ENCODE measurements at regions not wholly inside any gene's neighbourhood (a gene's known extent, or its start where the extent isn't known, plus 50 kb on each side); places are given as distances from the start of the nearest gene placed in this dataset.

- DNase-seq (ENCODE audit: low read depth in 2 of 2): no peak
Measured at GRCh38 chr10:44680764-44681163, 230.4 kb upstream of the TMEM72 start.

- no peak for DNase-seq (ENCODE audit: low read depth in 2 of 2)
Measured at GRCh38 chr10:44682507-44682906, 228.6 kb upstream of the TMEM72 start.

DNA sequence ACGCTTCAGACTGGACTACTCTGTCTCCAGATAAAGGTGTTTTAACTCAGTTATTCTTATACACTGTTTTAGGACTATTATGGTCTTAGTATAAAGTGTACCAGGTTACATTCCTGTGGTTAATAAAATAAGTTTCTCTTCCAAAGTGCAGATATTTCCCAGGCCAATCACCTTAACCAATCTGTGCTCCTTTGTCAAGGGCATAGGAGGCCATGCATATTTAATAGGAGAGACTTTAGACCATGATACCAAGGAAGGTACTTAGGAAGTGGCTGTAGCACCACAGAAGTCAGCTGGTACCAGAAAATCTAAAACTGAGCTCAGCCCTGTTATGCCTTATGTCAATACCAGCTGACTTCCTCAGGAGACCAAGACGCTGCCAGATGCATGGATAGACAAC is 226.5 kb upstream of the TMEM72 start:
- no peak for DNase-seq (ENCODE audit: low read depth in 2 of 2)

- no peak for DNase-seq (ENCODE audit: low read depth in 2 of 2)
Measured at GRCh38 chr10:44685220-44685619, 225.9 kb upstream of the TMEM72 start.

DNA sequence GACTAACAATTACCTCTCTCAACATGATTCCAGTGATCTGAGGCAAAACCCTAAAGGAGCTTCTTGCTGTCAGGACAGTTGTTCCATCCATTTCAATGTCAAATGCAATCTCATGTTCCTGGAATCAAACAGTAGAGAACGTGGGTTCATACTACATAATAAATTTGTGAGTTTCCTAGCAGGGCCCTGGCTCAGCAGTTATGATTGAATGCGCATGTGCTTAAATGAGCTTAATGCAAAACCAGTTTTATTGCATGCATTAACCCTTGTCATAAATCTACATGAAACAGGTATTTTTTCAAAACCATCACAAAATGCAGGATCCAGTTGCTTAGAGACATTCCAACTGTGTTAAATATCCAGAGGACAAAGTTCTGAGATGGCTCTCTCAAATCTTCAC is 225.4 kb upstream of the TMEM72 start:
- no peak for DNase-seq (ENCODE audit: low read depth in 2 of 2)

DNA sequence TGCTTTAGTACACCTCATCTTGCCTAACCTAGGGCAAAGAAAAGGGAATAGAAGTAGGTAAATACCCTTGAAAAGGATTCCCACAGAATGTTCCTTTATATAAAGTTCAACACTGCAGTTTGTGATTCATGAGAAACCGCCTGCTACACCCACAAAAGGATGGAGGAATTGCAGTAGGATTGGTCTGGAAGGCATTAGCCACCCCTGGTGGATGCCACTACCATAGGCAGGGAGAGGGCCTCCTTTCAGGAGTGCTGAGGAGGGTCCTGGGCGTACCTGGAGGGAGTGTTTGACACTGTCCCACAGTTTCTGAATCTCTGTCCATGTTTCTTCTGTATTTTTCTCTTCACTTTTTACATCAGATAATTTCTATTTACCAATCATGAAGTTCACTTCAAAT is 221.8 kb upstream of the TMEM72 start:
- DNase-seq (ENCODE audit: low read depth in 2 of 2): no peak

DNA sequence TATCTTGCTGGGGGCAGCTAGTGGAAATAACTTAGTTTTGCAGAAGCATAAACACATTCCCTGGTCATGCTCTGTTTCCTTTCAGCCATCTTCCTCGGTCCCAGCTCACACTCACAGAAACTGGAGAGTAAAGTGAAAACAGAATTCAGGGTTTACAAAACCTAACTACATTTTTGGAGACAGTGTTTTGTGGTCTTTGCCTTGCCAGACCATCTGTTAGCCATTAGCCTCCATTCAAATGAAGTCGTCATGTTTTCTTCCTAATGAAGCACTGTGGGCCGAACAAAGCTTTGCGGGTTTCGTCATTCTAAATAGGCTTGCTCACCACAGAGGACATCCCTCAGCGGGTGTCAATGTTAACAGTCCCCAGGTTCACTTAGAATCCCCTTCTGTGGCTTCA is 214.6 kb upstream of the TMEM72 start:
- DNase-seq (ENCODE audit: low read depth in 2 of 2): no peak

GRCh38 chr10:44697116-44697515 is 214.0 kb upstream of the TMEM72 start:
- no peak for DNase-seq (ENCODE audit: low read depth in 2 of 2)

DNA sequence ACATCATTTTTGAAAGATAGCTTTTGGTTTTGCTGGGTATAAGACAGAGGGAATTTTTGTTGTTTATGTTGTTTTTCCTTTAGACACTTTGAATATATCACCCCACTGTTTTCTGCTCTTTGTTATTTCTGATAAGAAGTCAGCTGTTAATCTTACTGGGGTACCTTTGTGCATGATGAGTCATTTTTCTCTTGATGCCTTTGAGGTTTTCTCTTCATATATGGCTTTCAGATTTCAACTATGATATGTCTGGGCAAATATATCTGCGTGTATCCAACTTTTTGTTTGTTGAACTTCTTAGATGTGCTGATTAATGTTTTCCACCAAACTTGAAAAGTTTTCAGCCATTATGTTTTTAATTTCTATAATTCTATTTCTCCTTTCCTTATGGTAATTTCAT is 208.6 kb upstream of the TMEM72 start:
- no peak for DNase-seq (ENCODE audit: low read depth in 2 of 2)

GRCh38 chr10:44703241-44704155 is 207.6 kb upstream of the TMEM72 start:
- no peak for DNase-seq (ENCODE audit: low read depth in 2 of 2)

DNA sequence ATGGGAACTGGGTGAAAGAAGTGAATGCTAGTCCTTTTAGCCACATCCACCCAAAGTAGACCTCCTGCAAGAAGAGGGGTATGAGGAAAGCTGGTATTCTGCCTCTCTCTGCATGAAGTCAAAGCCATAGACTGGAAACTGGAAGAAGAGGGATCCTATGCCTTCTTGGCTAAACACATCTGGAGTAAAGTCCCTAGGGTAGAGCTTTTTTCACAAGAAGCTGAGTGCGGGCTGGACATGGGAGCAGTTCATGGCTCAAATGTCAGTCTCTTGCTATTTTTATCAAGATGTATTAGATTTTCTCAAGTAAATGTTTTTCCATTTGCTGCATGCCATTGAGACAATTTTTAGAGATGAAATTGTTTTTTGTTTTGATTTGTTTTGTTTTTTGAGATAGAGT is 206.5 kb upstream of the TMEM72 start:
- no peak for DNase-seq (ENCODE audit: low read depth in 2 of 2)

DNA sequence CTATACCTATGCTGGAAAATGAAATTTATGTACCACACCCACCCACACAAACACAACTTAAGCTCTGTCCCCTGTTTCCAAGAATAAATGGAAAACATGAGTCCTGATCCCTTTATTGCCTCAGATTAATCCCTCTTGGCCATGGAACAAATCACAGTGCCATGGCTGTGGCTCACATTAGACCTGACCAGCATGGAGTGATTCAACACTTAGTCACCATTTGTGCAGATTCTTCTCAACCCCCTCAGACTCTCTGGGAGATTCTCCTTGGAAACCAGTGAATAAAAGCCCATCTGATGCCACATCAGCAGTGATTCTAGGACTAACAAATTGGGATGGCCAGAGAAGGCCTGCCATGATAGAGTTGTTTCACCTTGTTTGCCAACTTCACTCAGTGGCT is 204.4 kb upstream of the TMEM72 start:
- no peak for DNase-seq (ENCODE audit: low read depth in 2 of 2)

GRCh38 chr10:44713307-44713706 is 197.8 kb upstream of the TMEM72 start:
- DNase-seq (ENCODE audit: low read depth in 2 of 2): no peak

GRCh38 chr10:44714451-44714850 is 196.7 kb upstream of the TMEM72 start:
- DNase-seq (ENCODE audit: low read depth in 2 of 2): no peak

- no peak for DNase-seq (ENCODE audit: low read depth in 2 of 2)
Measured at GRCh38 chr10:44715136-44715535, 196.0 kb upstream of the TMEM72 start.

DNA sequence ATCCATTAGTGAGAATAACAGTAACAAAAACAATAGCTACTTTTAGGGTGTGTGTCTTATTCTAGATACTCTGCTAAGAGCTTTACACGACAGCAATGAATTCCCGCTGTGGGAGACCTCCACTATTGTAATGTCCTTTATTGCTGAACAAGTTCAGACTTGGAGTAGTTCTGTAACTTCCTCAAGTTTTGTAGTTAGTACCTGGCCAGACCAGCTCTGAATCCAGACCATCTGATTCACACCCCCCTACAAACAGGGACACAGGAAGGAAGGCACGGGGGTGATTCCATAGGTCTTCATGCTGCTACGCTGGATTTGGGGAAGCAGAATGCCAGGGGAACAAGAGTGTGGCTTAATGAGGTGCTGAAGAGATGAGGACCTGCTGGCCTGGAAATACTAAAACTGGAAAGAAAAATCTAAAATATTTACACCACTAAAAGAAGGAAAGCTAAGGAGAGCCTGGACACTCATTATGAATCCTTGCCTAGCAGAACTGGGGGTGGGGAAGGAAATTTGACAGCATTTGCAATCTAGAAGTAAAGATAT is 194.6 kb upstream of the TMEM72 start:
- no peak for DNase-seq (ENCODE audit: low read depth in 2 of 2)

DNA sequence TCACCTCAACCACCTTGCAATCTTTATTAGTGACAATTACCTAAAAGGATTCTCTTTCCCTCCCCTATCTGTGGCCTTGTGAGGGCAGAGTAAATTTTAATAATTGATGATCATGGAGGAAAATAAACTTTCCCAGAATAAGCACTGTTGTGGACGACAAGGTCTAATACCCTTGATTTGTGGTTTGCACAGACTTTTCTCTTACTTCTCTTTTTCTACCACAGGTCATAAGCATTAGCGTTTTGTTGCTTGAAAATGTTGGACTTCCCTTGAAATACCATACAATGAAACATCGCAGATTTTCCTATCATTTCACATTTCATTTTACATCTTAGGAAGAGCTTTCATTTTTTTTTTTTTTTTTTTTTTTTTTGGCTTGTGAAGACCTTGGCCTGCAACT is 188.1 kb upstream of the TMEM72 start:
- DNase-seq (ENCODE audit: low read depth in 2 of 2): no peak

DNA sequence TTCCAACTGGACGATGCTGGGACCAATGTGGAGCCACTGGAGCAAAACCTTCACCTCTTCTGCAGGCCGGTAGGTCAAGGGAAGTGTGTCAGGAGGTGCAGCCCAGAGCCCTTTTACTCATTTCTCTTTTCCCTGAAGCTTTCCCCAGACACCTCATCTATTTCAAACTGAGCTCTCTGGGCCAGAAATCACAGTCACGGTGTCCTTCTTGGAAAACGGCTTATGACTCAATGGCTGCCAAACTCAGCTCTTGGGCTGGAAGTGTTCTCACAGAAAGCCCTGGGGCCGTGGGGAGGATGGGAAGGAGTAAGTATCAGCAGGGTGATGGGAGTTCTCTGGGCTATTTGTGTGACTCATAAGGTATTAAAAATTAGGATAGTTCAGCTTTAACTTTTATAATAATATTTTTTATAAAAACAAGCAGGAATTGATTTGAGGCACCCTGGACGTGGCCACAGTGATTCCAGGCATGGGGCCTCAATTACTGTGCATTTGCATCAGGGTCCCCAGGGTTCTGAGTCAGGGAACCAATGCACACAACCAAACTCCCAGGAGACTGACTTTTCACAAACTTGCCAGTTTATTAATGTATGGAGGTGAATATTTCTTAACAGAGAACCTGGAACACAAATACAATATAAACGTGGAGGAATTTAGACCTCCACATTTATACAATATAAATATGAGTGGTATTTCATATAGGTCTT is 187.4 kb upstream of the TMEM72 start:
- no peak for DNase-seq (ENCODE audit: low read depth in 2 of 2)

GRCh38 chr10:44724415-44725174 is 186.5 kb upstream of the TMEM72 start:
- DNase-seq (ENCODE audit: low read depth in 2 of 2): no peak

DNA sequence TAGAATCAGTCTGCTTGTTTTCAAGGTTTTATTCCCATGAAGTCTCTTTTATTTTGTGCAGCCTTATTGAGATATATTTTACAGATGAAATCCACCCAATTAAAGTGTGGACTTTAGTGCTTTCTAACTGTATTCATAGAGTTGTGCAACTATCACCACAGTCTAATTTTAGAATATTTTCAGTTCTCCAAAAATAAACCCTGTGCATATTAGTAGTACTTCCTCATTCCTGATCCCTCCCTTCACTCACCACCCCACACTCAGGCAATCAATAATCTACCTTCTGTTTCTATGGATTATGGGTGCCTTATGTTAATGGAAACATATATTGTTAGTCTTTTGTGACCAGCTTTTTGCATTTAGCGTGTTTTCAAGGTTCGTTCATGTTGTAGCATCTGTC is 185.7 kb upstream of the TMEM72 start:
- DNase-seq (ENCODE audit: low read depth in 2 of 2): no peak

DNA sequence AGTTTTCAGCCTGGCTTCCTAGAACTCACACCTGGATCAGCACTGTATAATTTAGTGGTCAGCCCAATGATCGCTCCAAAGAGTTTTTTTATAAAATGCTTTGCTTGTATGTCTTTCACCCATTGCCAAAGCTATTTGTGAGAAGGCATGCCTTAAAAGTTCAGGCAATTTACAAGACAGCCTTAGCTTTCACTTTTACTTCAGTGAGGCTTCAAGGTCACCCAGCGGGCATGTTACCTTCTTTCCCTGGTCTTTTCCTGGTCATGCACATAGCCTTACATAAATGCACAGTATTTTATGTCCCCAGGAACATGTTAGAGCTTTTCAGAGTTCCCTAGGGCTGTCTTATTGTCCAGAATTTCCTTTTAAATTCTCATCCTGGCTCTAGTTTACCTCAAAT is 179.9 kb upstream of the TMEM72 start:
- DNase-seq (ENCODE audit: low read depth in 2 of 2): no peak
